Prostate gland (tissue), 2 donors: ENCODE measurements at regions not wholly inside any gene's neighbourhood (a gene's known extent, or its start where the extent isn't known, plus 50 kb on each side); places are given as distances from the start of the nearest gene placed in this dataset.

Source experiments
- DNase-seq: peaks from one replicate; pipeline ENCODE4 v3.0.0-alpha.2; 2019; ENCODE audit warnings: low spot score
- H3K27ac ChIP-seq, 2 donors: fragments of 200-600 bp; sonication (generic); 2 replicates each; pipeline ENCODE4 v1.5.1; 2017 to 2019
- H3K27me3 ChIP-seq: fragments of 200-600 bp; sonication (generic); replicated peaks from 2 replicates; pipeline ENCODE4 v1.5.1; 2019; ENCODE audit not compliant: insufficient read depth
- H3K36me3 ChIP-seq, 2 donors: fragments of 200-600 bp; sonication (generic); 1 replicate in 1 of 2; 2 replicates in 1 of 2; pipeline versions ENCODE4 v1.5.1 to v1.8.1; 2017 to 2019
- H3K4me1 ChIP-seq: fragments of 200-600 bp; sonication (generic); replicated peaks from 2 replicates; pipeline ENCODE4 v1.5.1; 2019
- H3K4me3 ChIP-seq, 2 donors: fragments of 200-600 bp; sonication (generic); 2 replicates each; pipeline ENCODE4 v1.5.1; 2017 to 2019
- H3K9me3 ChIP-seq: fragments of 200-600 bp; sonication (generic); 2 replicates; pipeline ENCODE4 v1.5.1; 2017
- POLR2A ChIP-seq: fragments of 450-650 bp; IDR thresholded peaks from one replicate; pipeline ENCODE4 v1.6.1; 2016; ENCODE audit warnings: antibody characterized with exemption, mild to moderate bottlenecking
- POLR2AphosphoS5 ChIP-seq: sonication (generic); formaldehyde crosslinking; IDR thresholded peaks from one replicate; pipeline ENCODE4 v1.6.1; 2017; ENCODE audit warnings: antibody characterized with exemption
- WGBS: methylation state at CpG from one replicate; pipeline ENCODE4 v1.1.5; 2018; 5-methylcytosine and 5-hydroxymethylcytosine counted together
- intact Hi-C: fragments of 100-400 bp; cut with DNase I; formaldehyde crosslinking; loops from one replicate; pipeline ENCODE4 v1.14.2; 2022
- TF ChIP-seq, protein P1 (sequence below), 4 experiments: fragments of 200-600 bp in 2 of 4; fragments of 450-650 bp in 2 of 4; sonication (generic) in 2 of 4; IDR thresholded peaks; 1 replicate in 3 of 4; 2 replicates in 1 of 4; pipeline ENCODE4 v1.5.1; 2016 to 2019; ENCODE audit warnings: antibody characterized with exemption in 4 of 4, mild to moderate bottlenecking in 2 of 4, moderate library complexity in 2 of 4

DNA sequence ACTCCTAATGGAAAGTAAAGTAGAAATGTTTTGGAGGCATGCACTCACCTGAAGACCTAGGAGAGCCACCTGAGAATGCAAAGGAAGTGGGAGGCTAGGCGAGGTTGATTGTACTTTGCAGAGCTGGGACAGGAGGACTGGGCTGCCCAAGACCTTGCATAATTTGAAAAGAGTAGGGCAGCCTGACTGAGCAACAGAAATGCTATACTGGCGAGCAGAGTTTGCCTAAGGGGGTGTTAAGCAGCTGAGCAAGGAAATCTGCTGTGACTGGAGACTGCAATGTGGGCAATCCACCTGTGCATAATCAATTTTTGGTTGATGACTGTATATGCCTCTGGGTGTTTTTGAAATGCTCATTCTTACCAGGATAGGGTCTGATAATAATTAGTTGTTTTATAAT lies 834.1 kb downstream of the TRHDE start:
- WGBS = 67% methylated on average over 2 of the region's 2 CpGs
- H3K4me3 ChIP-seq = no peak overlapping the region
- no peaks in the 10 kb centered on the region for H3K9me3 ChIP-seq
- no peaks in the 10 kb centered on the region for H3K4me1 ChIP-seq
- no peaks in the 10 kb centered on the region for H3K27me3 ChIP-seq
- intact Hi-C loops = no loop called here
- H3K36me3 ChIP-seq = no peaks in the 10 kb centered on the region
- DNase-seq = no peak
- no peak overlapping the region for H3K27ac ChIP-seq
- TF ChIP-seq POLR2A (no peak), POLR2AphosphoS5 (no peak)
- TF ChIP-seq, protein P1, sequence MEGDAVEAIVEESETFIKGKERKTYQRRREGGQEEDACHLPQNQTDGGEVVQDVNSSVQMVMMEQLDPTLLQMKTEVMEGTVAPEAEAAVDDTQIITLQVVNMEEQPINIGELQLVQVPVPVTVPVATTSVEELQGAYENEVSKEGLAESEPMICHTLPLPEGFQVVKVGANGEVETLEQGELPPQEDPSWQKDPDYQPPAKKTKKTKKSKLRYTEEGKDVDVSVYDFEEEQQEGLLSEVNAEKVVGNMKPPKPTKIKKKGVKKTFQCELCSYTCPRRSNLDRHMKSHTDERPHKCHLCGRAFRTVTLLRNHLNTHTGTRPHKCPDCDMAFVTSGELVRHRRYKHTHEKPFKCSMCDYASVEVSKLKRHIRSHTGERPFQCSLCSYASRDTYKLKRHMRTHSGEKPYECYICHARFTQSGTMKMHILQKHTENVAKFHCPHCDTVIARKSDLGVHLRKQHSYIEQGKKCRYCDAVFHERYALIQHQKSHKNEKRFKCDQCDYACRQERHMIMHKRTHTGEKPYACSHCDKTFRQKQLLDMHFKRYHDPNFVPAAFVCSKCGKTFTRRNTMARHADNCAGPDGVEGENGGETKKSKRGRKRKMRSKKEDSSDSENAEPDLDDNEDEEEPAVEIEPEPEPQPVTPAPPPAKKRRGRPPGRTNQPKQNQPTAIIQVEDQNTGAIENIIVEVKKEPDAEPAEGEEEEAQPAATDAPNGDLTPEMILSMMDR (IDR thresholded peaks at IDR 0.05) = no peak

DNA sequence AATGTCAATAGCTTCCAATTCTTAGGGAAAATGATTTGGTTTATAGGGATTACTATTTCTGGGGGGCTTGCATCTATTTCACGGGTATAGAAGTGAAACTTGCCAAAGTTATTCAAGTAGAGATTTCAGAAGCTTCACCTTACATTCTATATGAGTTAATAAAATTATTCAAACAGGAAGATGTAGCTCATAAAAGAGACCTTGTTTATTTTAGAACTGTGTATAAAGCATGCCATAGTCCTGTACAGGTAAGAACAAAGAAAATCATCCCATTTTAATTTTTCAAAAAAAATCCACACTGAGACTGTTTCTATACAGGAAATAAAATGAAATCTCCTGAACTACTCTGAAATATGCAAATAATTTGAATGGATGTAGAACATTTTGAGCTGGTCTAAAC lies 834.7 kb downstream of the TRHDE start:
- intact Hi-C loops = no loop called here
- no peaks in the 10 kb centered on the region for H3K4me1 ChIP-seq
- no peak overlapping the region for H3K4me3 ChIP-seq
- TF ChIP-seq, protein P1 (IDR thresholded peaks at IDR 0.05) = no peak
- no peak for TF ChIP-seq POLR2A
- TF ChIP-seq POLR2AphosphoS5 = no peak
- no peak for DNase-seq
- 32% methylated on average over 1 of the region's 1 CpG for WGBS
- H3K27me3 ChIP-seq = no peaks in the 10 kb centered on the region
- H3K9me3 ChIP-seq = no peaks in the 10 kb centered on the region
- H3K36me3 ChIP-seq = no peaks in the 10 kb centered on the region
- H3K27ac ChIP-seq = no peak overlapping the region

GRCh38 chr12:73110816-73111215 lies 838.6 kb downstream of the TRHDE start:
- intact Hi-C loops = no loop called here
- Histone ChIP-seq H3K4me1 (no peaks in the 10 kb centered on the region), H3K36me3 (no peaks in the 10 kb centered on the region), H3K27me3 (no peaks in the 10 kb centered on the region), H3K27ac (no peak overlapping the region), H3K9me3 (no peaks in the 10 kb centered on the region), H3K4me3 (no peak overlapping the region)
- 95% methylated on average over 2 of the region's 2 CpGs for WGBS
- no peak for TF ChIP-seq POLR2A
- no peak for TF ChIP-seq POLR2AphosphoS5
- TF ChIP-seq, protein P1 (IDR thresholded peaks at IDR 0.05) = no peak
- no peak for DNase-seq

GRCh38 chr12:73112035-73112816 lies 840.1 kb downstream of the TRHDE start:
- intact Hi-C loops = no loop called here
- H3K27me3 ChIP-seq = no peaks in the 10 kb centered on the region
- no peaks in the 10 kb centered on the region for H3K4me1 ChIP-seq
- no peaks in the 10 kb centered on the region for H3K9me3 ChIP-seq
- no peaks in the 10 kb centered on the region for H3K36me3 ChIP-seq
- H3K27ac ChIP-seq = no peak overlapping the region
- WGBS = 80% methylated on average over 4 of the region's 4 CpGs
- TF ChIP-seq POLR2AphosphoS5 = no peak
- no peak for TF ChIP-seq POLR2A
- TF ChIP-seq, protein P1 (IDR thresholded peaks at IDR 0.05) = no peak
- no peak for DNase-seq
- H3K4me3 ChIP-seq = no peak overlapping the region

DNA sequence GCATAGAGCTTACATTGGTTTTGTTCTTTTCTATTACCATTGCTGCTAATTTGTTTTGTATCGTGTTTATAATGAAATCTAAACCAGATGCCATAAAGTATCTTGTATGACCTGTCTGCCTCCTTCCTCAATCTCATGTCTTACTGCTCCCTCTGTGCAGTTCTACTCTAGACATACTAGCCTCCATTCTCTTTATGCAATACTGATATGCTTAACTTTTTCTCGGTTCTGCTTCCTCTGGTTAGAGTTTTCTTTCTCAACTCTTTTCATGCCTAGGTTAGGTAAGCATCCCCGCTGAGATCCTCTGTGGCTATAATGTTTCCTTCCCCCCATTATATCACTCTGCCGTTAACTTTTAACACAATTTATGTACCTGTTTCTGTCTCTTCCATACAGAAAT lies 852.3 kb downstream of the TRHDE start:
- Histone ChIP-seq H3K9me3 (no peaks in the 10 kb centered on the region), H3K27me3 (no peaks in the 10 kb centered on the region), H3K27ac (no peak overlapping the region), H3K4me3 (no peak overlapping the region), H3K4me1 (no peaks in the 10 kb centered on the region), H3K36me3 (no peaks in the 10 kb centered on the region)
- DNase-seq = no peak
- intact Hi-C loops = no loop called here
- TF ChIP-seq, protein P1 (IDR thresholded peaks at IDR 0.05) = no peak
- TF ChIP-seq POLR2AphosphoS5 = no peak
- TF ChIP-seq POLR2A = no peak
- 76% methylated on average over 4 of the region's 4 CpGs for WGBS
